Cardiac fibroblast (primary cell): ENCODE measurements at regions not wholly inside any gene's neighbourhood (a gene's known extent, or its start where the extent isn't known, plus 50 kb on each side); places are given as distances from the start of the nearest gene placed in this dataset.

Source experiments
- DNase-seq, 2 donors: peaks; one replicate each; pipeline versions ENCODE4 v3.0.0 to v3.0.0-alpha.2; 2010; ENCODE audit warnings: low read depth in 2 of 2
- H3K4me3 ChIP-seq, 2 donors: replicated peaks in 1 of 2; 1 replicate in 1 of 2; 2 replicates in 1 of 2; pipeline ENCODE4 v1.5.1; 2011; ENCODE audit warnings: low read depth in 2 of 2, low read length in 2 of 2, mild to moderate bottlenecking in 2 of 2, moderate library complexity in 1 of 2
- TF ChIP-seq, protein P1 (sequence below): IDR thresholded peaks from one replicate; pipeline ENCODE4 v1.5.1; 2011; ENCODE audit warnings: low read depth, mild to moderate bottlenecking, low read length, inconsistent platforms

DNA sequence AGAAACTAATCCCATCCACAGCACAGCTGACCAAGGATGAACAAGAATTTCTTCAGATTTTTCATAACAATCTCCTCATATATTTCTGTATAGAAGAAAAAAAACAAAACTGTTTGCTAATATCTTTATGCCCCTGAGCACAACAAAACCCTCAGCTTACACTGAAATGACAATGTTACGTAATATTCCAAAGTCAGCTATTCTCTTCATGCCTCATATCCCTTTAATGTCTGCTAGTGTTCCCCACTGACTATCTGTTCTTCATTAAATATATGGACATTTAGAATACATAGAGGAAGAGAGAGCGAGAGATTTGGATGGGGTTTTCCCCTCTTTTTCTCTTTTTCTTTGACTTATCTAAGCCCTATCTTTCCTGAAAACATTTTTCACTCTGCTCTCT is 87.9 kb upstream of the GULP1 start:
- H3K4me3 ChIP-seq = no peak overlapping the region
- TF ChIP-seq, protein P1, sequence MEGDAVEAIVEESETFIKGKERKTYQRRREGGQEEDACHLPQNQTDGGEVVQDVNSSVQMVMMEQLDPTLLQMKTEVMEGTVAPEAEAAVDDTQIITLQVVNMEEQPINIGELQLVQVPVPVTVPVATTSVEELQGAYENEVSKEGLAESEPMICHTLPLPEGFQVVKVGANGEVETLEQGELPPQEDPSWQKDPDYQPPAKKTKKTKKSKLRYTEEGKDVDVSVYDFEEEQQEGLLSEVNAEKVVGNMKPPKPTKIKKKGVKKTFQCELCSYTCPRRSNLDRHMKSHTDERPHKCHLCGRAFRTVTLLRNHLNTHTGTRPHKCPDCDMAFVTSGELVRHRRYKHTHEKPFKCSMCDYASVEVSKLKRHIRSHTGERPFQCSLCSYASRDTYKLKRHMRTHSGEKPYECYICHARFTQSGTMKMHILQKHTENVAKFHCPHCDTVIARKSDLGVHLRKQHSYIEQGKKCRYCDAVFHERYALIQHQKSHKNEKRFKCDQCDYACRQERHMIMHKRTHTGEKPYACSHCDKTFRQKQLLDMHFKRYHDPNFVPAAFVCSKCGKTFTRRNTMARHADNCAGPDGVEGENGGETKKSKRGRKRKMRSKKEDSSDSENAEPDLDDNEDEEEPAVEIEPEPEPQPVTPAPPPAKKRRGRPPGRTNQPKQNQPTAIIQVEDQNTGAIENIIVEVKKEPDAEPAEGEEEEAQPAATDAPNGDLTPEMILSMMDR = no peak
- no peak for DNase-seq

DNA sequence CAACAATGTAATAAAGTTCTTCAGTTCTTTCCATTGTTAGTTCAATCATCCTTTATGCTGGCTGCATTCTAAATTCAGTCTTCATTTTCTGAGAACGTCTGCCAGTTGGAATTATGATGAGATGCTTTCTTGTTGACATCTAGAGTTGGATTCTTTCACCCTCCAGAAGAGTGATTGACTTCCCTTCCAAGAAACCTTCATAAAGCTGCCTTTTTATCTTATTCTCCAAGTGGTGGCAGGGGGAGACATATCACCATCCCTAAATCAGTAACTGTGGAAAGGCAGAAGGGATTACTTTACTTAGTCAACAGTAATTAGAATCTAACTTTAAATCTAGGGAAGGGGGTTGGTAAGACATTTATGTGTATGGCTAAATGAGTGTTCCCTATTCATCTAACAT is 86.8 kb upstream of the GULP1 start:
- TF ChIP-seq, protein P1 = no peak
- DNase-seq = no peak
- H3K4me3 ChIP-seq = no peak overlapping the region

GRCh38 chr2:188207554-188207953 is 84.1 kb upstream of the GULP1 start:
- no peak overlapping the region for H3K4me3 ChIP-seq
- TF ChIP-seq, protein P1 = no peak
- no peak for DNase-seq

- TF ChIP-seq, protein P1 = no peak
- no peak for DNase-seq
- no peak overlapping the region for H3K4me3 ChIP-seq
These were observed 82.5 kb upstream of the GULP1 start for GRCh38 chr2:188209218-188209617.

- DNase-seq = no peak
- no peak overlapping the region for H3K4me3 ChIP-seq
- TF ChIP-seq, protein P1 = no peak
These were observed 74.4 kb upstream of the GULP1 start for GRCh38 chr2:188217264-188217663.

GRCh38 chr2:188219541-188219940 is 72.1 kb upstream of the GULP1 start:
- H3K4me3 ChIP-seq = no peak overlapping the region
- no peak for DNase-seq
- TF ChIP-seq, protein P1 = no peak

GRCh38 chr2:188220535-188220934 is 71.1 kb upstream of the GULP1 start:
- TF ChIP-seq, protein P1 = no peak

More at GRCh38 chr2:188220535-188220934, 71.1 kb upstream of the GULP1 start:
- H3K4me3 ChIP-seq = no peak overlapping the region
- DNase-seq = no peak
